ENCODE measurements at regions not wholly inside any gene's neighbourhood (a gene's known extent, or its start where the extent isn't known, plus 50 kb on each side); places are given as distances from the start of the nearest gene placed in this dataset.
"Not testable (repeated sequence)": the region's sequence is repeated elsewhere in the genome, so short reads cannot be mapped to it uniquely, and the experiment has no call there.

DNA sequence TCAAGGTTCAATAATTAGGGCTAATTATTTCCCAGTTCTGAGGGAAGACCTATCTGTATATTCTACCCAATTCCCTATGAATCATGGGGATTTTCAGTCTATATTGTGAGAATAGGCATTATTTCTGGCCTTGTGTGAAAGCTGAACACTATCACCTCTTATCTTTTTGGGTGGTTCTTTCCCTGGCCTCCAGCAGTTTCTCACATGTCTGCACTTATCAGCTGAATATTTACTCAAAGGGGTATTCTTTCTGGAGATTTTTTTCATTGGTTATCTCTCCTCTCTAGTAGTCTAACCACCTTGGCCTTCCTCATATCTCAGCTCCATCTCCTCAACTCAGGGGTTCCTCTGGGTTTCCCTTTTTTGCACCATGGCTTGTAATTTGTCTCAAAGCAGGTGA lies 64.9 kb upstream of the LIFR start:
- Histone ChIP-seq H3K9me3 (ENCODE audit: low read depth, low read length, poor library complexity, severe bottlenecking) (peaks cover 20% of the 10 kb centered on the region), H3K4me1 (ENCODE audit: insufficient read depth, low read length, poor library complexity, severe bottlenecking) (peaks cover 20% of the 10 kb centered on the region), H3K4me3 (ENCODE audit: low read depth, low read length, poor library complexity, severe bottlenecking) (no peak overlapping the region), H3K27me3 (replicated peaks; ENCODE audit: insufficient read depth, low read depth, low read length, poor library complexity) (no peaks in the 10 kb centered on the region), H3K27ac (ENCODE audit: low read depth, low read length, poor library complexity, severe bottlenecking) (no peak overlapping the region), H3K36me3 (ENCODE audit: insufficient read depth, low read length, poor library complexity, severe bottlenecking) (no peaks in the 10 kb centered on the region)
- ChIA-PET POLR2A (ENCODE audit: low non-redundant PET) (interaction anchor here (0.6 kb wide), 1 partner anchor 25 kb away, joined by 5 read pairs; no protein-coding TSS in a partner anchor), CTCF (no interaction called here)
- TF ChIP-seq EZH2 (IDR thresholded peaks at IDR 0.05; ENCODE audit: borderline replicate concordance, low read depth, low read length, poor library complexity, severe bottlenecking), result no peak
- TF ChIP-seq, protein P1, sequence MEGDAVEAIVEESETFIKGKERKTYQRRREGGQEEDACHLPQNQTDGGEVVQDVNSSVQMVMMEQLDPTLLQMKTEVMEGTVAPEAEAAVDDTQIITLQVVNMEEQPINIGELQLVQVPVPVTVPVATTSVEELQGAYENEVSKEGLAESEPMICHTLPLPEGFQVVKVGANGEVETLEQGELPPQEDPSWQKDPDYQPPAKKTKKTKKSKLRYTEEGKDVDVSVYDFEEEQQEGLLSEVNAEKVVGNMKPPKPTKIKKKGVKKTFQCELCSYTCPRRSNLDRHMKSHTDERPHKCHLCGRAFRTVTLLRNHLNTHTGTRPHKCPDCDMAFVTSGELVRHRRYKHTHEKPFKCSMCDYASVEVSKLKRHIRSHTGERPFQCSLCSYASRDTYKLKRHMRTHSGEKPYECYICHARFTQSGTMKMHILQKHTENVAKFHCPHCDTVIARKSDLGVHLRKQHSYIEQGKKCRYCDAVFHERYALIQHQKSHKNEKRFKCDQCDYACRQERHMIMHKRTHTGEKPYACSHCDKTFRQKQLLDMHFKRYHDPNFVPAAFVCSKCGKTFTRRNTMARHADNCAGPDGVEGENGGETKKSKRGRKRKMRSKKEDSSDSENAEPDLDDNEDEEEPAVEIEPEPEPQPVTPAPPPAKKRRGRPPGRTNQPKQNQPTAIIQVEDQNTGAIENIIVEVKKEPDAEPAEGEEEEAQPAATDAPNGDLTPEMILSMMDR (conservative IDR thresholded peaks at IDR 0.05; ENCODE audit: low read depth, low read length), result no peak
- no peak for DNase-seq (ENCODE audit: low spot score)
- intact Hi-C loops (cut with micrococcal nuclease; ENCODE audit: unreplicated experiment), result no loop called here
- no TSS peak for BruUV-seq (replicated peaks)

DNA sequence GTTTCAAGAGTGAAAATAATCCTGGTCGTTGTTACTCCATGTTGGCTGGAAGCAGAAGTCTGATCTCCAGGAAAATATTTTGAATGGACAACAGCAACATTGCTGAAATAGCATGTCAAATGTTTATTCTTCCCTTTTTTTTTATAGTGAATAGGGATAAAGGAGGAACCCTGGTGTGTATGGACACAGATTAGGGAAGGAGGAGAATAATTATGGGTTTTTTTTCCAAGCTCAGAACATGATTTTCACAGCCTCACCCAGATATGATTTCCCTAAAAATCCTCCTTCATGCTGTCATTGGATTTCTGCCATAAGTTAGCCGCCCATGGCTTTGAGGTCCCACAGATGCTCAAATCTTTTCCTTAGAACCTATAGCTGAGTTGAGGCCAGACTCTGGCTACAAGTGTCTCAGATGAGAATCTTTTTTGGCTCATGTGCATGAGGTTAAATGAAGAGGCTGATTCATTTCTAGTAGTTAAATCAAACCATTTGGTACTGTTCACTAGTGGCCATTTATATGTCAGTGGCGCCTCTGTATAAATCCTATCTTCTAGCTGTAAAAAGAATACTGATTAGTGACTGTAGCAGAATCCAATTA lies 65.5 kb upstream of the LIFR start:
- intact Hi-C loops (cut with micrococcal nuclease; ENCODE audit: unreplicated experiment), result no loop called here
- DNase-seq (ENCODE audit: low spot score), result peak; percentile 24
- Histone ChIP-seq H3K9me3 (ENCODE audit: low read depth, low read length, poor library complexity, severe bottlenecking) (peaks cover 20% of the 10 kb centered on the region), H3K27me3 (replicated peaks; ENCODE audit: insufficient read depth, low read depth, low read length, poor library complexity) (no peaks in the 10 kb centered on the region), H3K27ac (ENCODE audit: low read depth, low read length, poor library complexity, severe bottlenecking) (no peak overlapping the region), H3K4me1 (ENCODE audit: insufficient read depth, low read length, poor library complexity, severe bottlenecking) (peaks cover 18% of the 10 kb centered on the region), H3K36me3 (ENCODE audit: insufficient read depth, low read length, poor library complexity, severe bottlenecking) (no peaks in the 10 kb centered on the region), H3K4me3 (ENCODE audit: low read depth, low read length, poor library complexity, severe bottlenecking) (no peak overlapping the region)
- TF ChIP-seq, protein P1 (conservative IDR thresholded peaks at IDR 0.05; ENCODE audit: low read depth, low read length), result no peak
- no peak for TF ChIP-seq EZH2 (IDR thresholded peaks at IDR 0.05; ENCODE audit: borderline replicate concordance, low read depth, low read length, poor library complexity, severe bottlenecking)
- ChIA-PET POLR2A (ENCODE audit: low non-redundant PET) (interaction anchor here (0.6 kb wide), 1 partner anchor 25 kb away, joined by 5 read pairs; no protein-coding TSS in a partner anchor), CTCF (no interaction called here)
- no TSS peak for BruUV-seq (replicated peaks)

DNA sequence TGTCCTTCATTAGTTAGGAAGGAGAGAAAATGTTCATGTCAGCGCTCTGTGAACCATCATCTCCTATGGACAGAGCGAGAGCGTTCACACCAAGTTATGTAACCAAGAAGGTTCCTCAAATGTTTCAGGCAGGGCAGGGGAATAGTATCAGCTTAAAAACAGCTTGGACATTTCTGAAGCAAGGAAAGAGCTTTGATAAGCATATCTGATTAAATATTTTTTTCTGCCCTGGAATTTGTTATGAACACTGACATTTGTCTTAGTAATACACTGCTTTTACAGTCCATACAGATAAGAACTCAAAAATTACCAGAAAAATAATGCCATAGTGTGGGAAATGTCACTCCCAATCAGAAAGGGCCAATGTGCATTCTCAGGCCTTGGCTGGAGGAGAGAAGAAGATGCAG lies 66.3 kb upstream of the LIFR start:
- H3K9me3 ChIP-seq (ENCODE audit: low read depth, low read length, poor library complexity, severe bottlenecking), result peaks cover 16% of the 10 kb centered on the region
- ChIA-PET POLR2A (ENCODE audit: low non-redundant PET) (no interaction called here), CTCF (no interaction called here)
- TF ChIP-seq, protein P1 (conservative IDR thresholded peaks at IDR 0.05; ENCODE audit: low read depth, low read length), result no peak
- no peak for TF ChIP-seq EZH2 (IDR thresholded peaks at IDR 0.05; ENCODE audit: borderline replicate concordance, low read depth, low read length, poor library complexity, severe bottlenecking)
- no peak overlapping the region for H3K4me3 ChIP-seq (ENCODE audit: low read depth, low read length, poor library complexity, severe bottlenecking)
- no peaks in the 10 kb centered on the region for H3K36me3 ChIP-seq (ENCODE audit: insufficient read depth, low read length, poor library complexity, severe bottlenecking)
- no peak overlapping the region for H3K27ac ChIP-seq (ENCODE audit: low read depth, low read length, poor library complexity, severe bottlenecking)
- no TSS peak for BruUV-seq (replicated peaks)
- intact Hi-C loops (cut with micrococcal nuclease; ENCODE audit: unreplicated experiment), result no loop called here
- H3K4me1 ChIP-seq (ENCODE audit: insufficient read depth, low read length, poor library complexity, severe bottlenecking), result peaks cover 18% of the 10 kb centered on the region
- DNase-seq (ENCODE audit: low spot score), result peak; percentile 25
- no peaks in the 10 kb centered on the region for H3K27me3 ChIP-seq (replicated peaks; ENCODE audit: insufficient read depth, low read depth, low read length, poor library complexity)

DNA sequence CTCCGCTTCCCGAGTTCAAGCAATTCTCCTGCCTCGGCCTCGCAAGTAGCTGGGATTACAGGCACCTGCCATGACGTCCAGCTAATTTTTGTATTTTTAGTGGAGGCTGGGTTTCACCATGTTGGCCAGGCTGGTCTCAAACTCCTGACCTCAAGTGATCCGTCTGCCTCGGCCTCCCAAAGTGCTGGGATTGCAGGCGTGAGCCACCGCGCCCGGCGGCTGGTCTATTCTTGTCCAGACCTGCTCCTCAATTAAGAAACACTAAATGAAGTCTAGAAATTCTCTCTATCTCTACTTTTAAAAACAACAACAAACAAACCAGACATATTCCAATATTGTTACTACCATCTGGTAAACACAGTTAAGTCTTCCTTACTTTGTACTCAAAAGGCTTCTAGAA lies 68.1 kb upstream of the LIFR start:
- H3K27me3 ChIP-seq (replicated peaks; ENCODE audit: insufficient read depth, low read depth, low read length, poor library complexity); BruUV-seq (replicated peaks); H3K4me3 ChIP-seq (ENCODE audit: low read depth, low read length, poor library complexity, severe bottlenecking); intact Hi-C loops (cut with micrococcal nuclease; ENCODE audit: unreplicated experiment); H3K27ac ChIP-seq (ENCODE audit: low read depth, low read length, poor library complexity, severe bottlenecking); POLR2A ChIA-PET (ENCODE audit: low non-redundant PET); H3K36me3 ChIP-seq (ENCODE audit: insufficient read depth, low read length, poor library complexity, severe bottlenecking); DNase-seq (ENCODE audit: low spot score); CTCF ChIA-PET; H3K9me3 ChIP-seq (ENCODE audit: low read depth, low read length, poor library complexity, severe bottlenecking): not testable (repeated sequence)
- H3K4me1 ChIP-seq (ENCODE audit: insufficient read depth, low read length, poor library complexity, severe bottlenecking), result peaks cover 18% of the 10 kb centered on the region

DNA sequence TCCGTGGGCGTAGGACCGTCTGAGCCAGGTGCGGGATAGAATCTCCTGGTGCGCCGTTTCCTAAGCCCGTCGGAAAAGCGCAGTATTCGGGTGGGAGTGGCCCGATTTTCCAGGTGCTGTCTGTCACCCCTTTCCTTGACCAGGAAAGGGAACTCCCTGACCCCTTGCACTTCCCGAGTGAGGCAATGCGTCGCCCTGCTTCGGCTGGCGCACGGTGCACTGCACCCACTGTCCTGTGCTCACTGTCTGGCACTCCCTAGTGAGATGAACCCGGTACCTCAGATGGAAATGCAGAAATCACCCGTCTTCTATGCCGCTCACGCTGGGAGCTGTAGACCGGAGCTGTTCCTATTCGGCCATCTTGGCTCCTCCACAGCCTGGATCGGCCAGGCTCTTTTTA lies 74.9 kb upstream of the LIFR start:
- H3K4me3 ChIP-seq (ENCODE audit: low read depth, low read length, poor library complexity, severe bottlenecking); H3K4me1 ChIP-seq (ENCODE audit: insufficient read depth, low read length, poor library complexity, severe bottlenecking); CTCF ChIA-PET; H3K36me3 ChIP-seq (ENCODE audit: insufficient read depth, low read length, poor library complexity, severe bottlenecking); intact Hi-C loops (cut with micrococcal nuclease; ENCODE audit: unreplicated experiment); H3K27ac ChIP-seq (ENCODE audit: low read depth, low read length, poor library complexity, severe bottlenecking); BruUV-seq (replicated peaks); POLR2A ChIA-PET (ENCODE audit: low non-redundant PET); H3K27me3 ChIP-seq (replicated peaks; ENCODE audit: insufficient read depth, low read depth, low read length, poor library complexity); DNase-seq (ENCODE audit: low spot score); H3K9me3 ChIP-seq (ENCODE audit: low read depth, low read length, poor library complexity, severe bottlenecking): not testable (repeated sequence)

Measured in A673 (cell line).